HL-60 (cell line): ENCODE measurements at regions not wholly inside any gene's neighbourhood (a gene's known extent, or its start where the extent isn't known, plus 50 kb on each side); places are given as distances from the start of the nearest gene placed in this dataset.
A peak's percentile ranks its signal among the peaks of the same experiment; 100 is the strongest.

Source experiments
- DNase-seq, 2 experiments: peaks; one replicate each; pipeline ENCODE4 v3.0.0-alpha.2; 2010 to 2020; ENCODE audit warnings: low read depth in 1 of 2, low spot score in 1 of 2
- H3K27ac ChIP-seq: fragments of 250-450 bp; sonication (Bioruptor Pico); replicated peaks from 2 replicates; pipeline ENCODE4 v1.5.1; 2020; ENCODE audit warnings: mild to moderate bottlenecking, moderate library complexity
- H3K27me3 ChIP-seq: fragments of 250-450 bp; sonication (Bioruptor Pico); 2 replicates; pipeline ENCODE4 v1.5.1; 2021; ENCODE audit warnings: mild to moderate bottlenecking, moderate library complexity; ENCODE audit not compliant: insufficient read depth, poor library complexity, severe bottlenecking
- H3K4me3 ChIP-seq: replicated peaks from 2 replicates; pipeline ENCODE4 v1.5.1; 2011; ENCODE audit warnings: mild to moderate bottlenecking, control low read depth, low read length; ENCODE audit not compliant: insufficient read depth
- GABPA ChIP-seq: IDR thresholded peaks from 2 replicates; pipeline ENCODE4 v1.6.1; 2012; ENCODE audit warnings: low read depth
- POLR2AphosphoS5 ChIP-seq: IDR thresholded peaks from 2 replicates; pipeline ENCODE4 v1.6.1; 2012; ENCODE audit warnings: low read depth
- SPI1 ChIP-seq: IDR thresholded peaks from 2 replicates; pipeline ENCODE4 v1.6.1; 2012; ENCODE audit warnings: low read depth, mild to moderate bottlenecking, borderline replicate concordance
- TF ChIP-seq, protein P1 (sequence below): IDR thresholded peaks from one replicate; pipeline ENCODE4 v1.5.1; 2011; ENCODE audit warnings: low read length, control low read depth, inconsistent platforms; ENCODE audit not compliant: insufficient read depth
- TF ChIP-seq, protein P2 (sequence below): IDR thresholded peaks from 2 replicates; pipeline ENCODE4 v1.6.1; 2012; ENCODE audit warnings: low read depth; ENCODE audit not compliant: insufficient replicate concordance

DNA sequence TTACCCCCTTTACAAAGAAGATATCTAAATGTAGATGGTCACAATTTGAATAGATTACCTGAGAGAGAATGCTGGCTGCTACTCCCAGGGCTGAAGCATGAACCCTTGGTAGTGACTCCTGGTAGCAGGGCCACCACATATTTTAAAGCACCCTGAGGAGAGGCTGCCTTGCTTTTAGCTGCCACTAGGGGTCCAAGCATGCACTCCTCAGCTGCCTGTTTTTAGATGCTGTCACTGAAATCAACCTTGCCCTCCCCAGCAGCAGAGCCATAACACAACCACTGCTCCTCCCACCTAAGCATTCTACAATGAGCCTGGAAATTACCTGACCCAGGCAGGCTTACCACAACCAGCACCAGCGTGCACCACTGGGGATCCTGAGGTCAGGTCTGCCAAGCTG, 850.9 kb downstream of the FAM133A start:
- peak in 1 of 2 experiments; percentile 5 for DNase-seq
- no peak overlapping the region for H3K4me3 ChIP-seq
- no peaks in the 10 kb centered on the region for H3K27me3 ChIP-seq
- H3K27ac ChIP-seq: no peak overlapping the region
- TF ChIP-seq, protein P1, sequence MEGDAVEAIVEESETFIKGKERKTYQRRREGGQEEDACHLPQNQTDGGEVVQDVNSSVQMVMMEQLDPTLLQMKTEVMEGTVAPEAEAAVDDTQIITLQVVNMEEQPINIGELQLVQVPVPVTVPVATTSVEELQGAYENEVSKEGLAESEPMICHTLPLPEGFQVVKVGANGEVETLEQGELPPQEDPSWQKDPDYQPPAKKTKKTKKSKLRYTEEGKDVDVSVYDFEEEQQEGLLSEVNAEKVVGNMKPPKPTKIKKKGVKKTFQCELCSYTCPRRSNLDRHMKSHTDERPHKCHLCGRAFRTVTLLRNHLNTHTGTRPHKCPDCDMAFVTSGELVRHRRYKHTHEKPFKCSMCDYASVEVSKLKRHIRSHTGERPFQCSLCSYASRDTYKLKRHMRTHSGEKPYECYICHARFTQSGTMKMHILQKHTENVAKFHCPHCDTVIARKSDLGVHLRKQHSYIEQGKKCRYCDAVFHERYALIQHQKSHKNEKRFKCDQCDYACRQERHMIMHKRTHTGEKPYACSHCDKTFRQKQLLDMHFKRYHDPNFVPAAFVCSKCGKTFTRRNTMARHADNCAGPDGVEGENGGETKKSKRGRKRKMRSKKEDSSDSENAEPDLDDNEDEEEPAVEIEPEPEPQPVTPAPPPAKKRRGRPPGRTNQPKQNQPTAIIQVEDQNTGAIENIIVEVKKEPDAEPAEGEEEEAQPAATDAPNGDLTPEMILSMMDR: no peak
- TF ChIP-seq GABPA (no peak), SPI1 (no peak), POLR2AphosphoS5 (no peak)
- TF ChIP-seq, protein P2, sequence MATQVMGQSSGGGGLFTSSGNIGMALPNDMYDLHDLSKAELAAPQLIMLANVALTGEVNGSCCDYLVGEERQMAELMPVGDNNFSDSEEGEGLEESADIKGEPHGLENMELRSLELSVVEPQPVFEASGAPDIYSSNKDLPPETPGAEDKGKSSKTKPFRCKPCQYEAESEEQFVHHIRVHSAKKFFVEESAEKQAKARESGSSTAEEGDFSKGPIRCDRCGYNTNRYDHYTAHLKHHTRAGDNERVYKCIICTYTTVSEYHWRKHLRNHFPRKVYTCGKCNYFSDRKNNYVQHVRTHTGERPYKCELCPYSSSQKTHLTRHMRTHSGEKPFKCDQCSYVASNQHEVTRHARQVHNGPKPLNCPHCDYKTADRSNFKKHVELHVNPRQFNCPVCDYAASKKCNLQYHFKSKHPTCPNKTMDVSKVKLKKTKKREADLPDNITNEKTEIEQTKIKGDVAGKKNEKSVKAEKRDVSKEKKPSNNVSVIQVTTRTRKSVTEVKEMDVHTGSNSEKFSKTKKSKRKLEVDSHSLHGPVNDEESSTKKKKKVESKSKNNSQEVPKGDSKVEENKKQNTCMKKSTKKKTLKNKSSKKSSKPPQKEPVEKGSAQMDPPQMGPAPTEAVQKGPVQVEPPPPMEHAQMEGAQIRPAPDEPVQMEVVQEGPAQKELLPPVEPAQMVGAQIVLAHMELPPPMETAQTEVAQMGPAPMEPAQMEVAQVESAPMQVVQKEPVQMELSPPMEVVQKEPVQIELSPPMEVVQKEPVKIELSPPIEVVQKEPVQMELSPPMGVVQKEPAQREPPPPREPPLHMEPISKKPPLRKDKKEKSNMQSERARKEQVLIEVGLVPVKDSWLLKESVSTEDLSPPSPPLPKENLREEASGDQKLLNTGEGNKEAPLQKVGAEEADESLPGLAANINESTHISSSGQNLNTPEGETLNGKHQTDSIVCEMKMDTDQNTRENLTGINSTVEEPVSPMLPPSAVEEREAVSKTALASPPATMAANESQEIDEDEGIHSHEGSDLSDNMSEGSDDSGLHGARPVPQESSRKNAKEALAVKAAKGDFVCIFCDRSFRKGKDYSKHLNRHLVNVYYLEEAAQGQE: no peak

DNA sequence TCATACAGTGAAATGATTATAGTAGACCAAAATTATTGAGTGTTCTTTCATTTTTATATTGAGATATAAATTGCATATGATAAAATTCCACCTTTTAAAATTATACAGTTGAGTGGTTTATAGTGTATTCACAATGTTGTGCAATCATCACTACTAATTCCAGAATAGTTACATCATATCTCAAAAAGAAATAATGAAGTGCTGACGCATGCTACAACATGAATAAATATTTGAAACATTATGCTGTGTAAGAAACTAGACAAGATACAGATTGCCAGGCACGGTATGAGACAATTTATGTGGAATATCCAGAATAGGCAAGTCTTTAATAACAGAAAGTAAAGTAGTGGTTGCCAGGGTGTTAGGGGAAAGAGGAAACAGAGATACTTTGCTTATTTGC, 871.7 kb downstream of the FAM133A start:
- Histone ChIP-seq H3K4me3 (no peak overlapping the region), H3K27ac (no peak overlapping the region), H3K27me3 (no peaks in the 10 kb centered on the region)
- TF ChIP-seq GABPA: no peak
- no peak for DNase-seq

DNA sequence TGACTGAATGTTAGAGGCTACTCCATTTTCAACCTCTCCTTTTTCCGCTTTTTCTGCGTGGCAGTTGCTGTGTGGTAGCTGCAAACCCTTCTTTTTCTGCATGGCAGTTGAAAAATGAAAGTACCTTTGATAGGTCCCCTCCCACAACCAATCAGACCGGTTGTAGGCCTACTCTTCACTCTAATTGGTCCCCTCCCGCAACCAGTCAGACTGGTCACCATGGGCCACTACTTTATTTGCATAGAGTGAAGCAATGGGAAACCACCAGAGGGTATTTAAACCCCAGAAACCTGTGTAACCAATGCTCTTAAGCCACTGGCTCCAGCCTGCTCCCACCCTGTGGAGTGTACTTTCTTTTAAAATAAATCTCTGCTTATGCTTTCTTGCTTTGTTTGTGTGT, 877.8 kb downstream of the FAM133A start:
- TF ChIP-seq, protein P1: no peak
- TF ChIP-seq POLR2AphosphoS5 (no peak), SPI1 (no peak), GABPA (no peak)
- Histone ChIP-seq H3K27me3 (no peaks in the 10 kb centered on the region), H3K27ac (no peak overlapping the region), H3K4me3 (no peak overlapping the region)
- DNase-seq: no peak

DNA sequence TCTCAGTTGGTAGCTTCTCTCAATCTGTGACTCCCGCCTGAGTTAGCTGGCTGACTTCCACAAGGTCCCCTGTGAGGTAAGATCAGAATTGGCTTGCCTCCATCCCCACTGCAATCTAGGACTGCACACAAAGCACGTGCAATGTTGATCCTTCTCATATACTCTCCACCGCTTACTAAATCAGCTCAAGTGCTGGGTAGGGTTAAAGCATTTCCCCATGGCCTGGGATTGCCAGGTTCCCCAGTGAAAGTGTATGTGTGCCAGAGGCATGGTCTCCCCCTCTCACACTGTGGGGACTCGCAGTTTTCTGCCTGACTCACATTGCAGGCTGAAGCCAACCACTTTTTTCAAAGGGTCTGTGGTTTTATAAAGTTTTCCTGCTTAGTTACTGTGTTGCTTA, 886.9 kb downstream of the FAM133A start:
- TF ChIP-seq, protein P1: no peak
- TF ChIP-seq GABPA (no peak), POLR2AphosphoS5 (no peak), SPI1 (no peak)
- TF ChIP-seq, protein P2: no peak
- DNase-seq: no peak
- Histone ChIP-seq H3K27me3 (no peaks in the 10 kb centered on the region), H3K4me3 (no peak overlapping the region), H3K27ac (no peak overlapping the region)
